Endothelial cell of umbilical vein (primary cell): ENCODE measurements at regions not wholly inside any gene's neighbourhood (a gene's known extent, or its start where the extent isn't known, plus 50 kb on each side); places are given as distances from the start of the nearest gene placed in this dataset.
A peak's percentile ranks its signal among the peaks of the same experiment; 100 is the strongest.

ENCODE experiments used
- BruUV-seq: library from RNA; stranded (reverse); fragments of 400-500 nt; replicated peaks from 2 replicates; lab custom pipeline; 2021; lab: Mats Ljungman, UMichigan
- CTCF ChIA-PET: fragments of 300-600, 350-600 bp; sonication (Branson Sonifier 250); formaldehyde crosslinking; loops from one replicate; lab custom pipeline; 2021; ENCODE audit warnings: antibody characterized with exemption, inconsistent platforms; lab: Charles Lee
- POLR2A ChIA-PET: fragments of 300-600, 350-600 bp; sonication (Branson Sonifier 250); formaldehyde crosslinking; loops from one replicate; lab custom pipeline; 2021; ENCODE audit warnings: antibody characterized with exemption, inconsistent platforms; lab: Charles Lee
- DNase-seq: peaks from one replicate; pipeline ENCODE4 v3.0.0-alpha.2; 2011; ENCODE audit warnings: low read depth, low spot score
- FAIRE-seq: peaks from 2 replicates; lab custom pipeline; 2011; peaks lifted over from hg19 to GRCh38; lab: Jason Lieb, UNC
- H2AFZ ChIP-seq: 2 replicates; pipeline ENCODE4 v1.6.0; 2012; ENCODE audit warnings: low read depth, low read length, control low read depth, inconsistent platforms
- H3K27ac ChIP-seq: 2 replicates; pipeline ENCODE4 v1.5.1; 2011; ENCODE audit warnings: low read depth, mild to moderate bottlenecking, control low read depth, low read length, moderate library complexity; ENCODE audit not compliant: insufficient read depth
- H3K27me3 ChIP-seq, 2 experiments: 2 replicates each; pipeline versions ENCODE4 v1.6.0 to v1.6.1; 2011; ENCODE audit warnings: low read length in 2 of 2, mixed read lengths in 1 of 2; ENCODE audit not compliant: control insufficient read depth in 2 of 2, insufficient read depth in 2 of 2
- H3K36me3 ChIP-seq, 2 experiments: 2 replicates in 1 of 2; 3 replicates in 1 of 2; pipeline ENCODE4 v1.5.1; 2011; ENCODE audit warnings: low read length in 2 of 2, mild to moderate bottlenecking in 1 of 2, moderate library complexity in 1 of 2; ENCODE audit not compliant: control insufficient read depth in 2 of 2, insufficient read depth in 2 of 2; ENCODE audit errors: extremely low read depth in 1 of 2
- H3K4me1 ChIP-seq: 3 replicates; pipeline ENCODE4 v1.5.1; 2011; ENCODE audit warnings: mild to moderate bottlenecking, low read length; ENCODE audit not compliant: control insufficient read depth, insufficient read depth; ENCODE audit errors: extremely low read depth
- H3K4me2 ChIP-seq: 2 replicates; pipeline ENCODE4 v1.6.1; 2011; ENCODE audit warnings: low read length, control low read depth, mixed read lengths; ENCODE audit not compliant: insufficient read depth
- H3K4me3 ChIP-seq, 3 experiments: fragments of 200-600 bp in 1 of 3; sonication (generic), shearing (Covaris generic) in 1 of 3; replicated peaks in 1 of 3; 2 replicates each; pipeline ENCODE4 v1.5.1; 2011 to 2016; ENCODE audit warnings: control low read depth in 3 of 3, low read length in 3 of 3, mild to moderate bottlenecking in 2 of 3, inconsistent platforms in 1 of 3, low read depth in 1 of 3, moderate library complexity in 1 of 3; ENCODE audit not compliant: insufficient read depth in 1 of 3
- H3K79me2 ChIP-seq: 2 replicates; pipeline ENCODE4 v1.6.0; 2012; ENCODE audit warnings: low read length, inconsistent platforms; ENCODE audit not compliant: control insufficient read depth, insufficient read depth
- H3K9ac ChIP-seq: replicated peaks from 2 replicates; pipeline ENCODE3; 2011; ENCODE audit warnings: low read length, control low read depth; ENCODE audit not compliant: insufficient read depth; ENCODE audit errors: extremely low read depth
- H3K9me1 ChIP-seq: replicated peaks from 3 replicates; pipeline ENCODE4 v1.6.0; 2011; ENCODE audit warnings: mild to moderate bottlenecking, low read length; ENCODE audit not compliant: control insufficient read depth, insufficient read depth; ENCODE audit errors: extremely low read depth
- H3K9me3 ChIP-seq: replicated peaks from 2 replicates; pipeline ENCODE4 v1.5.1; 2012; ENCODE audit warnings: low read length, inconsistent platforms; ENCODE audit not compliant: control insufficient read depth, insufficient read depth
- H4K20me1 ChIP-seq: replicated peaks from 2 replicates; pipeline ENCODE3; 2011; ENCODE audit warnings: mild to moderate bottlenecking, low read length; ENCODE audit not compliant: control insufficient read depth, insufficient read depth; ENCODE audit errors: extremely low read depth
- CTCF ChIP-seq, 2 donors: IDR thresholded peaks; 1 replicate in 1 of 2; 2 replicates in 1 of 2; pipeline ENCODE4 v1.5.1; 2011; ENCODE audit warnings: low read length in 2 of 2, mild to moderate bottlenecking in 2 of 2, moderate library complexity in 2 of 2, control low read depth in 1 of 2, inconsistent platforms in 1 of 2, low read depth in 1 of 2; ENCODE audit not compliant: insufficient read depth in 1 of 2; ENCODE audit errors: extremely low read depth in 1 of 2
- EZH2 ChIP-seq: IDR thresholded peaks from 2 replicates; pipeline ENCODE4 v1.6.1; 2012; ENCODE audit warnings: borderline replicate concordance, low read depth, mild to moderate bottlenecking, moderate library complexity, low read length, inconsistent platforms; ENCODE audit not compliant: severe bottlenecking
- FOS ChIP-seq: IDR thresholded peaks from 2 replicates; pipeline ENCODE4 v1.6.1; 2011; ENCODE audit warnings: mild to moderate bottlenecking, low read length, moderate library complexity, borderline replicate concordance; ENCODE audit not compliant: insufficient read depth
- GATA2 ChIP-seq: IDR thresholded peaks from 2 replicates; pipeline ENCODE4 v1.7.0; 2011; ENCODE audit warnings: low read depth, mild to moderate bottlenecking, moderate library complexity, mixed read lengths, low read length; ENCODE audit not compliant: insufficient read length, insufficient read depth
- JUN ChIP-seq: IDR thresholded peaks from 2 replicates; pipeline ENCODE4 v1.6.1; 2011; ENCODE audit warnings: borderline replicate concordance, low read depth; ENCODE audit not compliant: insufficient read length, insufficient read depth
- MAX ChIP-seq: IDR thresholded peaks from 2 replicates; pipeline ENCODE4 v1.6.1; 2011; ENCODE audit not compliant: insufficient read depth, insufficient read length
- MYC ChIP-seq: IDR thresholded peaks from one replicate; pipeline ENCODE4 v1.6.1; 2011; ENCODE audit warnings: mild to moderate bottlenecking, low read depth, low read length
- POLR2A ChIP-seq: IDR thresholded peaks from 2 replicates; pipeline ENCODE4 v1.6.1; 2012; ENCODE audit warnings: low read depth, mild to moderate bottlenecking, control low read depth, low read length
- POLR2AphosphoS5 ChIP-seq: IDR thresholded peaks from 2 replicates; pipeline ENCODE4 v1.6.1; 2012; ENCODE audit warnings: low read depth, mild to moderate bottlenecking, control low read depth, low read length, moderate library complexity; ENCODE audit not compliant: insufficient read depth
- dilution Hi-C: fragments of 300-500 bp; cut with MboI; formaldehyde crosslinking; loops from one replicate; pipeline ENCODE4 v1.15.0; 2019; ENCODE audit warnings: low sequenced_read_pairs; ENCODE audit not compliant: extremely low pct_ligation_motif_present
- intact Hi-C: fragments of 100-400 bp; cut with micrococcal nuclease; formaldehyde crosslinking; loops from one replicate; pipeline ENCODE4 v1.10.0; 2022

GRCh38 chr2:176626796-176627195, 357.6 kb downstream of the MTX2 start:
- no peak overlapping the region for H3K4me3 ChIP-seq
- BruUV-seq: no TSS peak
- FAIRE-seq (peak; percentile 12), DNase-seq (no peak)
- no peak for TF ChIP-seq FOS
- TF ChIP-seq POLR2A: no peak
- TF ChIP-seq GATA2: no peak
- TF ChIP-seq CTCF (IDR thresholded peaks at IDR 0.05; ENCODE audit: extremely low read depth in 1 of 2, insufficient read depth in 1 of 2, low read depth in 1 of 2, low read length in 2 of 2): no peak
- no peak for TF ChIP-seq MYC
- TF ChIP-seq JUN: no peak
- TF ChIP-seq MAX: no peak
- no peak for TF ChIP-seq POLR2AphosphoS5
- TF ChIP-seq EZH2: no peak
- no peaks in the 10 kb centered on the region for H3K79me2 ChIP-seq
- H3K36me3 ChIP-seq: no peaks in the 10 kb centered on the region
- intact Hi-C loops: no loop called here
- dilution Hi-C loops: loop anchor here (25.0 kb wide), 1 partner anchor 489 kb away; the partner anchor contains the start of gene HOXD8
- H3K4me2 ChIP-seq: no peak overlapping the region
- ChIA-PET CTCF (no interaction called here), POLR2A (no interaction called here)
- H3K9me1 ChIP-seq: no peaks in the 10 kb centered on the region
- no peak overlapping the region for H3K27ac ChIP-seq
- H3K9me3 ChIP-seq: no peaks in the 10 kb centered on the region
- H3K4me1 ChIP-seq: no peaks in the 10 kb centered on the region
- no peaks in the 10 kb centered on the region for H3K27me3 ChIP-seq
- no peak overlapping the region for H2AFZ ChIP-seq
- H4K20me1 ChIP-seq: no peaks in the 10 kb centered on the region
- no peak overlapping the region for H3K9ac ChIP-seq
